ENCODE measurements at regions not wholly inside any gene's neighbourhood (a gene's known extent, or its start where the extent isn't known, plus 50 kb on each side); places are given as distances from the start of the nearest gene placed in this dataset.

DNA sequence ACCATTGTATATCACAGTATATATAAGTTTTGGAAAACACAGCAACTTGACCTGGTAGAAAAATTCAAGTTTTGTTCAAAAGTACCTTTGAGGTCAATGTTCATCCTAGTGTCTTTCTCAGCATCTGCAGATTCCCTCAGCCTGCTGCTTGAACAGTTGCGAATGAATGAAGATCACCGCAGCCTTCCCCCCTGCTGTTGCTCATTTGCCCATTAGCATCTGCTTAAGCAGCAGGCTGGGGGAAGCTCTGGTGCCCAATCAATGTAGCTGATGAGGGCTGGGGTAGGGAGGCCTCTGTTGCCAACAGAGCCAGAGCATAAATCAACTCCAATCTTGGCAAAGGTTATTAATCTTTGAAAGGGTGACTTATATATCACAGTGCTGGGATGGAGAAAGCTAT is 586.5 kb upstream of the PTPRD start:
- TF ChIP-seq, protein P1, sequence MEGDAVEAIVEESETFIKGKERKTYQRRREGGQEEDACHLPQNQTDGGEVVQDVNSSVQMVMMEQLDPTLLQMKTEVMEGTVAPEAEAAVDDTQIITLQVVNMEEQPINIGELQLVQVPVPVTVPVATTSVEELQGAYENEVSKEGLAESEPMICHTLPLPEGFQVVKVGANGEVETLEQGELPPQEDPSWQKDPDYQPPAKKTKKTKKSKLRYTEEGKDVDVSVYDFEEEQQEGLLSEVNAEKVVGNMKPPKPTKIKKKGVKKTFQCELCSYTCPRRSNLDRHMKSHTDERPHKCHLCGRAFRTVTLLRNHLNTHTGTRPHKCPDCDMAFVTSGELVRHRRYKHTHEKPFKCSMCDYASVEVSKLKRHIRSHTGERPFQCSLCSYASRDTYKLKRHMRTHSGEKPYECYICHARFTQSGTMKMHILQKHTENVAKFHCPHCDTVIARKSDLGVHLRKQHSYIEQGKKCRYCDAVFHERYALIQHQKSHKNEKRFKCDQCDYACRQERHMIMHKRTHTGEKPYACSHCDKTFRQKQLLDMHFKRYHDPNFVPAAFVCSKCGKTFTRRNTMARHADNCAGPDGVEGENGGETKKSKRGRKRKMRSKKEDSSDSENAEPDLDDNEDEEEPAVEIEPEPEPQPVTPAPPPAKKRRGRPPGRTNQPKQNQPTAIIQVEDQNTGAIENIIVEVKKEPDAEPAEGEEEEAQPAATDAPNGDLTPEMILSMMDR (conservative IDR thresholded peaks at IDR 0.05; ENCODE audit: low read depth, low read length), result no peak
- H3K4me3 ChIP-seq (ENCODE audit: low read depth, low read length), result no peak overlapping the region
- no peak for DNase-seq (ENCODE audit: low read depth)

DNA sequence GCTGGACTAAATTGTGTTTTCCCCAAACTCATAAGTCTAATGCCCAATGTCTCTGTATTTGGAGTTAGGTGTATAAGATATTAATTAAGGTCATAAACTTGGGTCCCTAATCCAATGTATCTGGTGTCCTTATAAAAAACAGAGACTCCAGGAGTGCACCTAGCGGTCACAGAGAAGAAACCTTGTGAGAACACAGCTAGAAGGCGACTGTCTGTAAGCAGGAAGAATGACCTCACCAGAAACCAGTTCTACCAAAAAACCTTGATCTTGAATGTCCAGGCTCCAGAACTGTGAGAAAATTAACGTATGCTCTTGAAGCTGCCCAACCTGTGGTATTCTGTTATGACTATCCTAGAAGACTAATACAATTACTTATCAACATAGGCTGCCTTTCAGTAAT is 591.7 kb upstream of the PTPRD start:
- TF ChIP-seq, protein P1 (conservative IDR thresholded peaks at IDR 0.05; ENCODE audit: low read depth, low read length), result no peak
- DNase-seq (ENCODE audit: low read depth), result no peak

DNA sequence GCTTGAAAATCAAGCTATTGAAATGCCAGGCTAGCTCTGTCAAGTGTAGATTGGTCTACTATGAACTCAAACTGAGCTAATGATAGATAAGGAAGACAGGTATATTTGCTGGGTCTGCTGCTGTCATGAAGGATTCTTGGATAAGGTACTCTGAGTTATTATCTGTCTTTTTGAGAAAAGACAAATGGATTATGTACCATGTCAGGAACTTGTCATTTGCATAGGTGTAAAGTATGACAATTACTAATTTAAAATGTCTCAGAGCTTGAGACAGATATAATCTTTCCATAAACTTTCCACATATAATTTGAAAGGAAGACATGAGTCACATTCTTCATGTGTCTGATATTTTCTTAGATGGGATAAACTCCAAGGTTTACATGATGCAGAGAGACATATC is 594.1 kb upstream of the PTPRD start:
- DNase-seq (ENCODE audit: low read depth), result no peak
- H3K4me3 ChIP-seq (ENCODE audit: low read depth, low read length), result no peak overlapping the region
- TF ChIP-seq, protein P1 (conservative IDR thresholded peaks at IDR 0.05; ENCODE audit: low read depth, low read length), result no peak

More for the DNA sequence above, 591.7 kb upstream of the PTPRD start:
- H3K4me3 ChIP-seq (ENCODE audit: low read depth, low read length), result no peak overlapping the region

DNA sequence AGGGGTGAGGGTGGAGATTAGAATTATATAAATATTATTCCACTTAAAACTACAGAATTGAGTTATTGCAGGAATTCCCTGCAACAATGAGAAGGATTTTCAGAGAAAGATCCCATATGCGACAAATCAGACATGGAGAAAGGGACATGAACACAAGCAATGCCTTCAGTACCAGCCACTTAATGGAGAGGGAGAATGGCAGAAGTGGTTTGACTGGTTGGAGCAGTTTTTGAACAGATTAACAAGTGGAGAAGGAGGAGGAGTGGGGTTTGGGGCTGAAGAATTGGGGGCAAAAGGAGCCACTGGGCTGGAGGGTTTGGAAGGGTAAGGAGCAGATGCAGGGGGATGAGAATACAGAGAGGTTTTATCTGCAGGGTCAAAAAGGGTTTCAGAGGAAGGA is 620.9 kb upstream of the PTPRD start:
- DNase-seq (ENCODE audit: low read depth), result no peak
- TF ChIP-seq, protein P1 (conservative IDR thresholded peaks at IDR 0.05; ENCODE audit: low read depth, low read length), result no peak
- H3K4me3 ChIP-seq (ENCODE audit: low read depth, low read length), result no peak overlapping the region

DNA sequence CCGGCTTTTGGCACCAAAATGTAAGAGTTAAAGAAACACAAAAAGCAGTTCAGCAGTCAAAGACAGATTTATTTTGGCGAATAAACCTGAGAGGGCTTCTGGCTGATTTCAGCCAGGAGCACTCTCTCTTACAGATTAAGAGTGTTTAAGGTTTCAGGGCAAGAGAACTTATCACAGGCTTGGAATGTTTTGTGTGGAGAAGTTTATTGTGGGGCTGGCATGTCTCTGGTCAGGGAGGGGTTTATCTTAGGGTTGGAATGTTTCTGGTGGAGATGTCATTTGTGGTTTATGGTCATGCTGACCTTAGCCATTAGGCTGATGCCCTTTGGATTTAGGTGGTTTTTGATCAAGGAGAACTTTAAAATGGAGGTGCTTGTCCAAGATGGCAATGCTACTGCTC is 622.3 kb upstream of the PTPRD start:
- TF ChIP-seq, protein P1 (conservative IDR thresholded peaks at IDR 0.05; ENCODE audit: low read depth, low read length), result no peak

DNA sequence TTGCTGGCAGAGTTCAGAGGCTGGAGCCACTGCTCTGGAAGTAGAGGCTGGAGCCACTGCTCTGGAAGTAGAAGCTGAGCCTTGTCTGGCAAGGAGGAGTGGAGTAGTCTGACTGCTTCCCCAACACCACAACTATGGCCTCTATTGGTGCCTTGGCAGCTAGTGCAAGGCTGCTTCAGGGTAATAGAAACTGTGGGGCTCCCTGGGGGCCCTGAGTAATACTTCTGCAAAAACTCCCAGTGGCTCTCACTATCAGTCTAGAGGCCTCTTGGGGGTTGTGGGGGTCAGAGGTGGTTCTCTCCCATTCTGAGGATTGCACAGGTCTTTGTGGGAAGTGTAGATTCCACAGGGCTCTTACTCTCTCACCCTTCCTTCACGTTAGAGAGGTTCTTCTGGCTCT is 629.0 kb upstream of the PTPRD start:
- no peak for DNase-seq (ENCODE audit: low read depth)
- H3K4me3 ChIP-seq (ENCODE audit: low read depth, low read length), result no peak overlapping the region
- TF ChIP-seq, protein P1 (conservative IDR thresholded peaks at IDR 0.05; ENCODE audit: low read depth, low read length), result no peak

More for the DNA sequence above, 622.3 kb upstream of the PTPRD start:
- no peak for DNase-seq (ENCODE audit: low read depth)
- no peak overlapping the region for H3K4me3 ChIP-seq (ENCODE audit: low read depth, low read length)

DNA sequence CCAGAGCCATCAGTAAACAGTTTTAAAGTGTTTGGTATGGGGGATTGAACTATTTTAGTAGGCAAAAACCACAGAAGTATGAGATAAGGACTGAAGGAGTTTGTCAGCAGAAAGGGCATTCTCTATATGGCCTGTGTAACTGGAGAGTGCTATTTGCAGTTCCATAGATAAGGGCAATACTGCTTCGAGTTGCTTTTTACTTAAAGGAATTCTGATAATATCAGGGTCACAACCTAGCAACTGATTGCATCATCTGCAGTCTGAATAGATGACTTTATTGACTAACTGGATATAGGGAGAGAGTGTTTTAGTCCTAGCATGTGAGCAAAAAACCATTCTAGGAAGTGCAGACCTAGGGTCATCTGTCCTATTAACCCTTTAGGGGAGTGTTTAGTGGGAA is 645.2 kb upstream of the PTPRD start:
- H3K4me3 ChIP-seq (ENCODE audit: low read depth, low read length), result no peak overlapping the region
- TF ChIP-seq, protein P1 (conservative IDR thresholded peaks at IDR 0.05; ENCODE audit: low read depth, low read length), result no peak
- no peak for DNase-seq (ENCODE audit: low read depth)
